Putamen (tissue), 1 donor: ENCODE measurements at regions not wholly inside any gene's neighbourhood (a gene's known extent, or its start where the extent isn't known, plus 50 kb on each side); places are given as distances from the start of the nearest gene placed in this dataset.

Experiments used
- DNase-seq: peaks from one replicate; pipeline ENCODE4 v3.0.0-alpha.2; 2016; ENCODE audit warnings: low spot score

DNA sequence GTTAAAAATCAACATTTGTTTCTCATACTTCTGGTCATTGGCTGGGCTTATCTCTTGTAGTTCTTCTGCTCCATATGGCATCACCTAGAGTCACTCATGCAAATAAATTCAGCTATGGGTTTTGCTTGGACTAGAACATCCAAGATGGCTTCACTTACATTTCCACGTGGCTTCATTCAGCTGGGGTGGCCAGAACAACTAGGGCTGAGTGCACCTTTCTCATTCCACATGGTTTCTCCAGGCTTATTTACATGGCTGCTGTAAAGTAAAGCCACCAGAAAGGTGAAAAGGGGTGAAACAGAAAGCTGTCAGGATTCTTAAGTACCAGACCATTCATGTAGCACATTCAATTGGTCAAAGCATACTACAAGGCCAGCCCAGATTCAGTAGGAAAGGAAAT lies 151.1 kb upstream of the BMP2 start:
- DNase-seq: no peak

DNA sequence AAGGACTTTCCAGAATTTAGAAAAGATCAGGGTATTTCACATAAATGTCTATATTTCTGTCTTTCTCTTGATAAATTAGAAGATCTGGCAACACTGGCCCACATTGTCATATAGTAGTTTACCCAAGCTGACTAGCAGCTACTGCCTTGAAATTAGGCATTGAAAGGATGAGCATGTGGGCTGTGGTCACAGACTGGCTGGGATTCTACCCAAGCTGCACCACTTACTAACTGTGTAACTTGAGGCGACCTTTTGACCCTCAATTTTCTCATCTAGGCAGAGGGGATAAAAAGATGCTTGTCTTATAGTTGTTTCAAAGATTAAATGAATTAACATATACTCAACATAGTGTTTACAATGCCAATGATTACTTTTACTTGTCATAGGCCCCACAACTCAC lies 152.7 kb upstream of the BMP2 start:
- no peak for DNase-seq

DNA sequence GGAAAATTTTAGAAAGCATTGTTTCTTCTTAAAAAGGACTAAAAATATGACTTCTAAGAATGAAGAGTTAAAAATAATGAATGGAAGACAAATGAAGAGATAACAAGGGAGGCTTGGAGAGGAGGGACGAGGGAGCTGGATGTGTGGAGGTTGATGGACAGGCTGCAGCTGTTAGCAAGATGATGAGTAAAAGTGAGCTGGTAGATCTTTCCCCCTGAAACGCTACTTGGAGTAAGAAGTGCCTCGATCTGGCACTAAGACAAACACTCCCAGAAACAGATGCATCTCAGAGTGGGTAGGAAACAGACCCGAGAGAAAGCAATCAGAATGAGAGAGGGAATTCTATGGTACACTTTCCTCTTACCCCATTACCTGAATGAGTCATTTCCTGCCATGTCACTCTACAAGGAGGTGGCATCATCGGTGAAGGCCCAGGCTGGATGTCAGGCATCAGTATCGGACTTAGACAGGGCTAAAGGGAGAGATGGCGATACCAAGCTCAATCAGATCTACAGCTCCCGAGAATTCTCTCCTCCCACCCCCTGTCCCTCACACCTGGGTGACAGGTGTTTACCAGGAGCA lies 154.1 kb upstream of the BMP2 start:
- DNase-seq: no peak

GRCh38 chr20:6612606-6612923 lies 154.9 kb upstream of the BMP2 start:
- DNase-seq: no peak

DNA sequence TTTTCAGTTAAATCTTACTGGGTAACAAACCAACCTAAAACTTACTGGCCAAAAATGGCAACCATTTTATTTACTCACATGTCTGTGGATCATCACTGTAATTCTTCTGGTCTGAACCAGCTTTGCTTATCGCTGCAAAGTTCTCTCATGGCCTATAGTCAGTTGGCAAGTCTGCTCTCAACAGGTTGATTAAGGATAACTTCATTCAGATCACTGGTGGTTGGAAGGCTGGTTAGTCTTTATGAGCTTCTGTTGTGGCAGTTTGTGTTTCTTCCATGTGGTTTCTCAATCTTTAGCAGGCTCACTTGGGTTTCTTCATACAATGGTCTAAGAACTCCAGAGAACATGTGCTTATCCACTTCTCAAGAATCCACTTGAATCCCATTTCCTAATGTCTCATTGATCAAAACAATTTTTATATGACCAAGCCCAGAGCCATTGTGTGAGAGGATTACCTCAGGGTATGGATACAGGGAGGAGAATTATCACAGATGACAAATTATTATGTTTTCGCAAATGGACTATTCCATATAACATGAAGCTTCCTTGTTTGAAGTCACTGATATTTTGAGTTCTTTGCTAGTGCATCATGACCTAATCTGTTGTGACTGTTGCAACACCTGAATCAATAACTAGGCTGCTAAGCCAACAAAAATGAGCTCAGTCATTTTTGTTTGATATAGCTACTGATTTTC lies 155.4 kb upstream of the BMP2 start:
- DNase-seq: no peak

- no peak for DNase-seq
Observed at GRCh38 chr20:6606651-6607050, 160.8 kb upstream of the BMP2 start.

GRCh38 chr20:6605055-6605935 lies 162.2 kb upstream of the BMP2 start:
- no peak for DNase-seq

DNA sequence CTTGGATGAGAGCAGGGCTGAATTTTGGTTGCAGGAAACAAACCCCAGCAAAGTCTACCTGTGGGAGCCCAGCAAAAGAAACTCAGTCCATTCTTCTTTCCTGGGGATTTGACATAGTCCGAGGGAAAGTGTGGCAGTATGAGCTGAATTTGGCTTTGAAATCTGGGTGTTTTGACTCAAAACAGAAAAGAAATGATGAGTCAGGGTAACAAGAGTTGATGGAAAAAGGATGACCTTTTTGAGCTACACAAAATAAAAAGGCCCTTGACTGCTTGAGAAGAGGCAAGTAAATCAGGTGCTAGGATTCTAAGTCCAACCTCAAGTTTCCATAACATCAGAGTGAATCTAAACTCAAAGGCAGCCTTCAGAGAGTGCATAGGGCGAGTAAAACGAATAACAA lies 163.3 kb upstream of the BMP2 start:
- DNase-seq: no peak

DNA sequence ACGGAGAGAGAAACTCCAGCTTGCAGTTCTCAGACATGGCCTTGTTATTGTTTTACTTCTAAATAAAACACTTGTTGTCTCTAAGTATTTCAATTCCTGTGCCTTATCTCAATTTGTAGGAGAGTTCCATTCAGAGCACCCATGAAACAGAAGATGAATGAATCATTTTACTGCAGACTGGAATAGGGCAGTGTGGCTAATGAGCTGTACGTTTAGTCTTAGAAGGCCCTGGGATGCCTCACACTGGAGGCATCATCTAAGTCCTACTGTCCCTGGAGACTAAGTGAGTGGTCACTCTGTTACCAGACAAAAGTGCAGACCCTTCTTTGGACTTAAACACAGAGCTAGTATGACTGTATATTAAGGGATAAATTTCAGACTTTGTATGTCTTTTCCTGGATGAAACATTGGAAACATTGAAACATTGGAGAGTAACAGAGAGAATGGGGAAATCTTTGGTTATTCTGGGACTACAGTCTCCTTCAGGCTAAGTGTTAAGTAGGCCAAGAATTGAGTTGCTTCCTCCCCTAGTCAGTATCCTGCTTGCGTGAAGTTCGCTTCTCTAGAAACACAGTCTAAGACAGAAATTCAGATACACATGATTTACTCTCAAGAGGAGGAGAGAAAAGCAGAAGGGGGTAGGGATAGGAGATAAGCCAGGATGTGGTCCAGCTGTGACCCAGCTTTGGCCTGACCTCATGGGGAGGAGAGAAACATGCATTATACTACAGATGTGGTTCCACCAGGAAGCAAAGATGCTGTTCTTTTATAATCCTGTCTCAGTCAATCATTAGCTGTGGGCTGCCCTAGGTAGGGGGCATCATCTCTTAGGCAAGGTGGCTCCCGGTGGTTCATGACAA lies 167.4 kb upstream of the BMP2 start:
- DNase-seq: no peak

DNA sequence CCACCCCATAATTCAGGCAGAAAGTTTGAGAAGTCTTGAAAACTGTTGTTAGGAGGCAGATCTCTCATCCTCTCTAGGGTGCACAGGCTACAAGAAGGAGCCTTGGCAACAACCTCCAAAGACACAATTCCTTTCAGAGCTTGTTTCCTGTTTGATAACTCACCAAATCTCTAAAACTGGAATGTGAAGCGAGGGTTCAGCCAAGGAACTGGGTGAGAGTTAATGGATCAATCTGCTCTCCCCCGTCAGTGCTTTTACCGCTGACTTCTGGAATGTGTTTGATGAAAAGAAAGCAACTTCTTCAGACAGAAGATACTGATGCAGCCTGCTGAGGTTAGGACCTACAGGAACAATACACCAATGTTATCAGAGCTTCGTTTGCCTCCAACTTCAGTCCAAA lies 171.8 kb upstream of the BMP2 start:
- DNase-seq: no peak

GRCh38 chr20:6590891-6591637 lies 176.4 kb upstream of the BMP2 start:
- DNase-seq: no peak

DNA sequence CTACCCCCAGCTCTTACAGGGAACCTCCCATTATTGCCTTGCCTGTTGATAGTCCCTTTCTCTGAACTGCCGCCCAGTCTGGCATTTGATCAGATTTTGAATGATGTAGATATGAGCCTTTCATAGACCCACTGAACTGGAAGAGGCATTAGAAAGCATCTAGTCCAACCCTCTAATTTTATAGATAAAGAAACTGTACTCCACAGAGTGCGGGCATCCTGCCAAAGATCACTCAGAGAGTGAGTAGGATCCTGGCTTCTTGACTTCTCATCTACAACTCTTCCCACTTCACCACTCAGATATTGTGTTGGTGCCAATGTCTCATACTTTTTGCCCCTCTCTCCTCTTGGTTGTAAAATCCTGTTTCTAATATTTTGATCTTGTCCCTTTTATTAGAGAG lies 179.2 kb upstream of the BMP2 start:
- no peak for DNase-seq

DNA sequence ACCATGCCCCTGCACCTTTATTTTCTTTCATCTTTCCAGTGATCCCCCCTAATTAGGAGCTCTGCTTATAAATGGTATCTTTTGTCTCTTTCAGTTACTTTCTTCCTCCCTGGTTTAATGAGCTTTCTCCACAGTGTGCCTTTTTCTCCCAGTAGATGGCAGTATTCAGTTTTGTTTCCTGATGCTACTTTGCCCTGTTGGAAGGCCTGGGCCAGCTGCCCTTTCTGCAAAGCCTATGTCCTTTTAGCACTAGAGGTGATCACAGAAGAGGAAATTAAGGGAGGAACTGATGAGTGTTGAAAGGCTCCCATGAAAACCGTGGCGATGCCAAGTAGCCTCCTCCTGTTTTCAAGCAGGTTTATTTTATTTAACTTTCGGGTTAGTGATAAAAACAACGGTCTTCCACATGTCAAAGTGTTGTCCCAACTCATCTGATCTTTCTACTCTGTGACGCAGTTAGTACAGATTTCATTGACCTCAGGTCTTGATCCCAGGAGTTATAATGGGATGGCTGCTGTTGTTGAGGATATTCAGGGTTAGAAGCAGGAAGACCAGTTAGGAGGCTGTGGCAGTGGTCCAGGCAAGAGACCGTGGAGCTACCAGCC lies 184.2 kb upstream of the BMP2 start:
- DNase-seq: peak; percentile 35

DNA sequence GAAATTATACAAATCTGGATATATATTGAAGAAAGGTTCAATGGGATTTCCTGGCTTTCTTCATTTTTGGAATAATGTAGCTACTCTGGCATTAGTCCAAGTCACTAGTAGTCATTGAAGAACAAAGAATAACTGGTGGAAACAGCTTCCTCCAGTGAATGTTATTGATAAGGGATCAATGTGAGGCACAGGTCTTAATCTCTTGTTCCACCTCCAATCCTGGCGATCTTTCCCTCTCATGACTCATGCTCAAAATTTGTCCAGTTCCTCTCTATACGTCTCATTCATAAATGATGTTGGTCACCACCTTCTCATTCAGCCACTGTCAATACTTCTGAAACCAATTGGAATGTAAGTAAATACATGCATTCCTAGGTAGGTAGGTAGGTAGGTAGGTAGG lies 185.0 kb upstream of the BMP2 start:
- no peak for DNase-seq

DNA sequence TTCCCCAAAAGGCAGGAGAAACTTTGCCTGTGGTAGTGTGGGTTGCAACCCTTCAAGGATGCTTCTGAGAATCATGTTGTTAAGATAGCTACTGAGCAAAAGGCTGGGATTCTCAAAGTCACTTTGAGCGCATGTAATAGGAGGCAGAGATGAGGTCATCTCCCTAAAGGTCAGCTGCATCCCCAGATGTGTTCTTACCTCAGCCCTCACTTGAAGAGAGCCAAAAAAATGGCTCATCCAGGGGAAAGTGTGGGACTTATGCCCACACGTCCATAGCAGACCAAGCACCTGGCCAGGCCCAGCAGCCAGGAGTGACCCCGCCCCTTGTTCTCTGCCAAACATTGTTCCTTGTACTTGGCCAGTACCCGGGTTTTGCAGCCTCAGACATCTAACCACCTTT lies 187.0 kb upstream of the BMP2 start:
- no peak for DNase-seq

DNA sequence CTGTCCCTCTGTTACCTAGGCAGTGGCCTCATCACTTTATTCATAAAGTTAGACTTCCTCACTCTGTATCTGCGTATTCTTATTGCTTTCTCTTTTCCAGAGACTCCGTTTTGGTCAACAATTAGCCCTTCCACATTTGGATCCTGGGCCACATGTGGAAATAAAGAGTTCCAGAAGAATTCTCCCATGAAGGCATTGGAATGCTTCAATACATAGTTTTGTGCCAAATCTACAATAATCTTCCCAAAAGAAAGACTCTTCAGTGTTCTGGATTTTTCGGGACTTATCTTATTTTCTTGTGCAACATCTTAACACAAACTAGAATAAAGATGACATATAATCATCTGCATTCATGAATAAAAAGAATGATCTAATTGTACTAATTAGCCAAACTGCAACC lies 187.7 kb upstream of the BMP2 start:
- no peak for DNase-seq

DNA sequence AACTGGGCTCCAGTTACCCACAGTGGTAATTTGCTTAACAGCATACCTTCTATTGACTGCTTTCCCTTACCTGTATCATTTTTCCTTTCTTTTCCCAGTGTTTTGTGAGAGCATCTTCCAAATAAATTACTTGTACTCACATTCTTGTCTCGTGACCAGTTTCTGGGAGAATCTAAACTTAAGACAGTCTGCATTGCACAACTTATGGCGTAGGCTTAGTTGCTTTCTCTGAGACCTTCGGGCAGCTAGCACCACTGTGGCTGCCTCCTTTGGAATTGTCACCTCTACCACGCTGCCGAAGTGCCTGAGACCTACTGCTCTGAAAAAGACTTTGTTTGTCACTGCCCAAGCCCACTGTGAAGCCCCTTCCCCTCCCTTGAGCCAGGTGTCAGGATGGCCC lies 188.1 kb upstream of the BMP2 start:
- DNase-seq: no peak

DNA sequence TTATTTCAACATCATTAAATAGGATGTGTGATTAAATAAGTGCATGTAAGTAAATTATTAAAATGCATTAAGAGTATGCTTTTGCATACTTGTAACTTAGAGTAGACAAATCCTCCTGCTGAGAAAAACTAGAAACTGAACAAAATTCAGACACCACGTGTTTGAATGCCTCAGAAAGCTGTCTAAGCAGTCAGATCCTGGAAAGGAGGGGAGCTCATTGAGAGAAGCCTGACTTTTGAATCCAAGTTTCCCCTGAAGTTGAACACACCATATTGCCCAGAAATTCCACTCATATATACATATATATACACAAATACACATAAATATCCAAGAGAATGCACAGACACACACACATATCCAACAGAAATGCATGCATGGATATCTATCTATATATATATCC lies 190.0 kb upstream of the BMP2 start:
- DNase-seq: no peak

DNA sequence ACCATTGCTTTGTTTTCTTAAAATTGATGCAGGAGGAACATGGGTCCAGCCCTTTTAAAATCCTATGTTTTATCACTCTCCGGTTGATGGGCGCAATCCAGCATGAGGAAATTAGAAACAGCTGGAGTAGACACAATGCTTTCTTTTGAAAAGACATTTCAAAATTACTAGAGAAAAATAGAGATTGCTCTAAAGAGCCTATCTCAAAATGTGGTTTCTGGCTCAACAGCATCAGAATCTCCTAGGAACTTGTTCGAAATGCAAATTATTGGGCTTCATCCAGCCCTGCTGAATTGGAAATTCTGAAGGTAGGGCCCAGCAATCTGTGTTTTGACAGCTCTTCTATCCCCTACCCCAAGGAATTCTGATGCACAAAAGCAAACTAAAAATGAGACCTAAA lies 190.8 kb upstream of the BMP2 start:
- DNase-seq: no peak

DNA sequence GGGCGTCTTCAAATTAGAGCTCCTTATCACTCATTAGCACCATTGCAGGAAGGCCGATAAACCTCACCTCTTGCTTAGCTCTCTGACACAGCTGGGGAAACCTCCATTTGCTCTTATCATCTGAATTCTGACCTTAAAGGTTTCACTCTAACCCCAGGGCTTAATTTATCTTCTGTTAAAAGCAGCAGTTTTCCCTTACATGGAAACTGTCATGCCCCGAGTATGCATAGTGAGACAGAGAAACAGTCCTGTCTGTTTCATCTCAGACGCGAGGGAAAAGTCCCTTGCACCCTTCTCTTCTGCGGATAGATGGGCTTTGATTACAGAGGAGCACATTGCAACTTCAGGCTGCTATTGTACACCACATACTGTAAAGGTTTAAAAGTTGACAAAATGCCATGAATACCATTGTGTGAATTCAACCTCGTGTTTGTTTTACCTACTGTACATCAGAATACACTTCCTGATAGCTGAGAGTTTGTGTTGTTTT lies 191.5 kb upstream of the BMP2 start:
- DNase-seq: no peak

DNA sequence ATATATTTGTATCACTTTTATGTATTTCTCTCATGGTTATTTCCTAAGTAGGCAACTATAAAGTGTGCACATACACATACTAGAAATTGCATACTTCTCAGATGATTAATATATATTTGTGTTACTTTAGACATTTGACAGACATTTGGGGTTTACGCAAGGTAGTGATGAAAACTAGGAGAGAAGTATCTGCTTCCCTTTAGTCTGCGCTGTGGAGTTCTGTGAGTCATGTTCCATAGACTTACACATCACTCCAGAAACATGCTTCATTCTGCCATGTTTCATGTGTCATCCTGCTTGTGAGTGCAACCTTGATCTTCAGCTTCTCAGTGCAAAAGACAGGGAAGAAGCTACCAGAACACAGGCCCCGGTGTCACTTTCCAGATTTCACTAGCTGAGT lies 200.7 kb upstream of the BMP2 start:
- no peak for DNase-seq
